AG10803 (cell line): ENCODE measurements at regions not wholly inside any gene's neighbourhood (a gene's known extent, or its start where the extent isn't known, plus 50 kb on each side); places are given as distances from the start of the nearest gene placed in this dataset.
"Not testable (repeated sequence)": the region's sequence is repeated elsewhere in the genome, so short reads cannot be mapped to it uniquely, and the experiment has no call there.

Source experiments
- DNase-seq: peaks from one replicate; pipeline ENCODE4 v3.0.0; 2010; ENCODE audit warnings: low read depth
- H3K4me3 ChIP-seq: 2 replicates; pipeline ENCODE4 v1.5.1; 2011; ENCODE audit warnings: mild to moderate bottlenecking, low read length, control low read depth
- CTCF ChIP-seq: conservative IDR thresholded peaks from 2 replicates; pipeline ENCODE4 v1.5.1; 2011; ENCODE audit warnings: mild to moderate bottlenecking, low read length, control low read depth, inconsistent platforms

GRCh38 chr13:66076417-66076816, 1153.7 kb downstream of the PCDH9 start:
- no peak for TF ChIP-seq CTCF
- peak; percentile 1 for DNase-seq
- H3K4me3 ChIP-seq = no peak overlapping the region

- TF ChIP-seq CTCF = no peak
- no peak overlapping the region for H3K4me3 ChIP-seq
- no peak for DNase-seq
These were observed 1156.0 kb downstream of the PCDH9 start for GRCh38 chr13:66074018-66074615.

- DNase-seq, H3K4me3 ChIP-seq: not testable (repeated sequence)
These were observed 1158.0 kb downstream of the PCDH9 start for GRCh38 chr13:66072097-66072496.

GRCh38 chr13:66071608-66072007, 1158.5 kb downstream of the PCDH9 start:
- no peak for TF ChIP-seq CTCF
- DNase-seq = no peak
- H3K4me3 ChIP-seq = no peak overlapping the region

GRCh38 chr13:66071029-66071428, 1159.1 kb downstream of the PCDH9 start:
- no peak for TF ChIP-seq CTCF
- DNase-seq = no peak
- no peak overlapping the region for H3K4me3 ChIP-seq

GRCh38 chr13:66069570-66069969, 1160.6 kb downstream of the PCDH9 start:
- no peak overlapping the region for H3K4me3 ChIP-seq
- no peak for DNase-seq
- TF ChIP-seq CTCF = no peak

GRCh38 chr13:66068683-66069082, 1161.5 kb downstream of the PCDH9 start:
- no peak for DNase-seq
- no peak overlapping the region for H3K4me3 ChIP-seq
- no peak for TF ChIP-seq CTCF

- no peak overlapping the region for H3K4me3 ChIP-seq
- no peak for DNase-seq
- TF ChIP-seq CTCF = no peak
These were observed 1181.2 kb downstream of the PCDH9 start for GRCh38 chr13:66048888-66049287.
